GM12878 (cell line): ENCODE measurements at regions not wholly inside any gene's neighbourhood (a gene's known extent, or its start where the extent isn't known, plus 50 kb on each side); places are given as distances from the start of the nearest gene placed in this dataset.
"Not testable (repeated sequence)": the region's sequence is repeated elsewhere in the genome, so short reads cannot be mapped to it uniquely, and the experiment has no call there.

Source experiments
- ATAC-seq: fragments of 200-7000 bp; cut with Tn5 transposase; 3 replicates; pipeline ENCODE4 v1.9.1; 2020; ENCODE audit warnings: mild to moderate bottlenecking, moderate library complexity
- BruUV-seq: library from RNA; stranded (reverse); fragments of 400-500 nt; replicated peaks from 2 replicates; lab custom pipeline; 2021; lab: Mats Ljungman, UMichigan
- CTCF ChIA-PET: fragments of 300-600 bp; sonication (Branson Sonifier 250); formaldehyde crosslinking; extraction: SDS; loops from one replicate; lab custom pipeline; 2021; ENCODE audit warnings: inconsistent platforms; lab: Yijun Ruan, JAX
- POLR2A ChIA-PET: fragments of 350-600 bp; formaldehyde crosslinking; extraction: SDS; loops from one replicate; lab custom pipeline; 2021; ENCODE audit warnings: inconsistent platforms; lab: Charles Lee
- RAD21 ChIA-PET: fragments of 300-600 bp; sonication (Branson Sonifier 250); formaldehyde crosslinking; loops from one replicate; lab custom pipeline; 2023; ENCODE audit warnings: antibody characterized with exemption; ENCODE audit not compliant: unreplicated experiment; lab: Charles Lee
- SMC1A ChIA-PET: fragments of 300-600 bp; sonication (Branson Sonifier 250); formaldehyde crosslinking; loops from one replicate; lab custom pipeline; 2023; ENCODE audit not compliant: unreplicated experiment, uncharacterized antibody; lab: Charles Lee
- DNase-seq: peaks from one replicate; pipeline ENCODE4 v3.0.0-alpha.2; 2011; ENCODE audit warnings: low read depth, low spot score
- FAIRE-seq: peaks from 3 replicates; lab custom pipeline; 2011; peaks lifted over from hg19 to GRCh38; lab: Jason Lieb, UNC
- H2AFZ ChIP-seq: 2 replicates; pipeline ENCODE4 v1.6.0; 2011; ENCODE audit warnings: low read depth, low read length, control low read depth; ENCODE audit not compliant: control insufficient read depth
- H3K27ac ChIP-seq: 2 replicates; pipeline ENCODE4 v1.5.1; 2011; ENCODE audit warnings: control low read depth; ENCODE audit not compliant: control insufficient read depth, insufficient read depth
- H3K27me3 ChIP-seq, 2 experiments: replicated peaks in 1 of 2; 2 replicates each; pipeline versions ENCODE4 v1.6.0 to v1.6.1; 2011; ENCODE audit warnings: low read length in 1 of 2; ENCODE audit not compliant: control insufficient read depth in 2 of 2, insufficient read depth in 2 of 2
- H3K36me3 ChIP-seq, 2 experiments: 2 replicates each; pipeline ENCODE4 v1.5.1; 2011; ENCODE audit warnings: low read length in 1 of 2; ENCODE audit not compliant: control insufficient read depth in 2 of 2, insufficient read depth in 2 of 2
- H3K4me1 ChIP-seq: 2 replicates; pipeline ENCODE4 v1.6.1; 2011; ENCODE audit warnings: mild to moderate bottlenecking, low read length, moderate library complexity, mixed read lengths; ENCODE audit not compliant: control insufficient read depth, insufficient read depth
- H3K4me2 ChIP-seq: 2 replicates; pipeline ENCODE4 v1.6.0; 2011; ENCODE audit warnings: control low read depth; ENCODE audit not compliant: control insufficient read depth, insufficient read depth
- H3K4me3 ChIP-seq: fragments of 200-600 bp; sonication (generic); 2 replicates; pipeline ENCODE4 v1.5.1; 2016
- H3K79me2 ChIP-seq: 2 replicates; pipeline ENCODE4 v1.6.0; 2011; ENCODE audit warnings: low read length; ENCODE audit not compliant: control insufficient read depth, insufficient read depth
- H3K9ac ChIP-seq: 2 replicates; pipeline ENCODE4 v1.8.0; 2011; ENCODE audit warnings: low read length, control low read depth, mixed read lengths; ENCODE audit not compliant: control insufficient read depth, insufficient read depth
- H3K9me3 ChIP-seq: replicated peaks from 3 replicates; pipeline ENCODE4 v1.5.1; 2011; ENCODE audit warnings: mild to moderate bottlenecking, low read length; ENCODE audit not compliant: control insufficient read depth, insufficient read depth
- H4K20me1 ChIP-seq: 2 replicates; pipeline ENCODE4 v1.6.0; 2011; ENCODE audit not compliant: control insufficient read depth, insufficient read depth
- CUX1 ChIP-seq: IDR thresholded peaks from 2 replicates; pipeline ENCODE4 v1.6.1; 2012; ENCODE audit warnings: improper control_type of control experiment, low read depth, low read length; ENCODE audit not compliant: insufficient replicate concordance
- PAX5 ChIP-seq: IDR thresholded peaks from 2 replicates; pipeline ENCODE4 v1.6.1; 2011; ENCODE audit warnings: low read depth, low read length, borderline replicate concordance
- PAX8 ChIP-seq: fragments of 450-650 bp; IDR thresholded peaks from 2 replicates; pipeline ENCODE4 v1.6.1; 2017; ENCODE audit warnings: mild to moderate bottlenecking, moderate library complexity
- POLR2AphosphoS2 ChIP-seq: IDR thresholded peaks from 2 replicates; pipeline ENCODE4 v1.6.1; 2011; ENCODE audit warnings: low read depth, mild to moderate bottlenecking, low read length, improper control_type of control experiment, moderate library complexity
- RELB ChIP-seq: fragments of 450-650 bp; IDR thresholded peaks from 2 replicates; pipeline ENCODE4 v1.6.1; 2017; ENCODE audit warnings: low read depth, mild to moderate bottlenecking, moderate library complexity
- SPI1 ChIP-seq: IDR thresholded peaks from 2 replicates; pipeline ENCODE4 v1.6.1; 2011; ENCODE audit warnings: low read depth, mild to moderate bottlenecking, low read length, moderate library complexity, borderline replicate concordance; ENCODE audit not compliant: insufficient read depth
- ZBED1 ChIP-seq: IDR thresholded peaks from 2 replicates; pipeline ENCODE4 v1.6.1; 2016; ENCODE audit warnings: borderline replicate concordance
- WGBS: methylation state at CpG from one replicate; pipeline ENCODE4 v1.1.6; 2016; ENCODE audit warnings: low lambda C conversion rate; ENCODE audit not compliant: insufficient replicate concordance, insufficient coverage; ENCODE audit errors: missing lambda C conversion rate; 5-methylcytosine and 5-hydroxymethylcytosine counted together
- in situ Hi-C: fragments of 300-500 bp; cut with MboI; formaldehyde crosslinking; loops from 9 replicates; pipeline ENCODE4 v1.14.3; 2018; ENCODE audit warnings: mixed read lengths
- intact Hi-C: fragments of 100-400 bp; cut with micrococcal nuclease; formaldehyde crosslinking; loops from one replicate; pipeline ENCODE4 v1.14.2; 2022; ENCODE audit not compliant: unreplicated experiment

GRCh38 chr12:88833641-88834116 lies 253.4 kb upstream of the KITLG start (continued):
- TF ChIP-seq ZBED1 (no peak), CUX1 (no peak), POLR2AphosphoS2 (no peak), RELB (no peak), PAX8 (no peak), PAX5 (no peak)

GRCh38 chr12:88828537-88828936 lies 248.3 kb upstream of the KITLG start:
- not testable (repeated sequence) for BruUV-seq

More at GRCh38 chr12:88828537-88828936, 248.3 kb upstream of the KITLG start:
- H3K4me3 ChIP-seq, H3K79me2 ChIP-seq, H2AFZ ChIP-seq, H3K4me1 ChIP-seq, ATAC-seq, in situ Hi-C loops, H3K4me2 ChIP-seq, H3K27me3 ChIP-seq, H3K36me3 ChIP-seq, POLR2A ChIA-PET, intact Hi-C loops, CTCF ChIA-PET, H3K9ac ChIP-seq, H3K27ac ChIP-seq, H3K9me3 ChIP-seq: not testable (repeated sequence)
- 2% methylated on average over 2 of the region's 2 CpGs for WGBS
- TF ChIP-seq SPI1, result peak; percentile 17; the same call in 1 of the 2 replicates
- TF ChIP-seq, all 136 proteins: peak for 1; not testable (repeated sequence) for 135
- DNase-seq, H4K20me1 ChIP-seq, FAIRE-seq, RAD21 ChIA-PET: not testable (repeated sequence)
- SMC1A ChIA-PET, result interaction anchor here (1.2 kb wide), 3 partner anchors 13 to 32 kb away, joined by 3 read pairs; no protein-coding TSS in a partner anchor
